MCF 10A (cell line): ENCODE measurements at regions not wholly inside any gene's neighbourhood (a gene's known extent, or its start where the extent isn't known, plus 50 kb on each side); places are given as distances from the start of the nearest gene placed in this dataset.

Experiments
- BruUV-seq: library from RNA; stranded (reverse); fragments of 400-500 nt; replicated peaks from 2 replicates; lab custom pipeline; 2021; lab: Mats Ljungman, UMichigan
- CTCF ChIA-PET: fragments of 300-600 bp; sonication (Branson Sonifier 250); formaldehyde crosslinking; extraction: SDS; loops from one replicate; lab custom pipeline; 2021; ENCODE audit warnings: antibody characterized with exemption, inconsistent platforms; lab: Yijun Ruan, JAX
- POLR2A ChIA-PET: fragments of 300-600, 350-650 bp; sonication (Branson Sonifier 250); formaldehyde crosslinking; extraction: SDS; loops from one replicate; lab custom pipeline; 2020; ENCODE audit warnings: antibody characterized with exemption, inconsistent platforms; lab: Yijun Ruan, JAX
- DNase-seq: peaks from one replicate; pipeline ENCODE4 v3.0.0-alpha.2; 2018; ENCODE audit not compliant: unreplicated experiment
- H3K27ac Mint-ChIP-seq: one replicate; pipeline ENCODE4 v1.8.0; 2022; ENCODE audit warnings: mild to moderate bottlenecking, low read depth, mixed read lengths; ENCODE audit not compliant: unreplicated experiment
- H3K27me3 Mint-ChIP-seq: one replicate; pipeline ENCODE4 v1.8.0; 2022; ENCODE audit warnings: mixed read lengths; ENCODE audit not compliant: insufficient read depth, unreplicated experiment
- H3K36me3 Mint-ChIP-seq: one replicate; pipeline ENCODE4 v1.8.0; 2022; ENCODE audit warnings: mild to moderate bottlenecking, moderate library complexity, mixed read lengths; ENCODE audit not compliant: insufficient read depth, unreplicated experiment
- H3K4me1 Mint-ChIP-seq: one replicate; pipeline ENCODE4 v1.8.0; 2022; ENCODE audit warnings: mixed read lengths; ENCODE audit not compliant: insufficient read depth, unreplicated experiment
- H3K4me3 Mint-ChIP-seq: one replicate; pipeline ENCODE4 v1.8.0; 2022; ENCODE audit warnings: mild to moderate bottlenecking, moderate library complexity, mixed read lengths; ENCODE audit not compliant: unreplicated experiment
- H3K9me3 Mint-ChIP-seq: one replicate; pipeline ENCODE4 v1.8.0; 2022; ENCODE audit warnings: mixed read lengths; ENCODE audit not compliant: unreplicated experiment
- CTCF ChIP-seq: fragments of 200-600 bp; IDR thresholded peaks from one replicate; pipeline ENCODE4 v1.8.0; 2022; ENCODE audit warnings: antibody characterized with exemption, mild to moderate bottlenecking; ENCODE audit not compliant: unreplicated experiment
- intact Hi-C: fragments of 100-400 bp; cut with micrococcal nuclease; formaldehyde crosslinking; loops from 2 replicates; pipeline ENCODE4 v1.14.1; 2022

GRCh38 chr4:18441676-18442075 lies 420.1 kb upstream of the LCORL start:
- no TSS peak for BruUV-seq

GRCh38 chr4:18441203-18441590 lies 419.6 kb upstream of the LCORL start:
- Mint-ChIP-seq H3K4me3 (no peak overlapping the region), H3K27me3 (no peaks in the 10 kb centered on the region), H3K27ac (no peak overlapping the region), H3K36me3 (no peaks in the 10 kb centered on the region), H3K4me1 (no peaks in the 10 kb centered on the region), H3K9me3 (peaks cover 25% of the 10 kb centered on the region)
- BruUV-seq = no TSS peak
- intact Hi-C loops = no loop called here
- CTCF ChIA-PET = no interaction called here
- DNase-seq = no peak
- POLR2A ChIA-PET = no interaction called here
- TF ChIP-seq CTCF = no peak

More at GRCh38 chr4:18441676-18442075, 420.1 kb upstream of the LCORL start:
- no peaks in the 10 kb centered on the region for H3K4me1 Mint-ChIP-seq
- ChIA-PET POLR2A (no interaction called here), CTCF (interaction anchor here (0.6 kb wide), 1 partner anchor 18 kb away, joined by 6 read pairs; no protein-coding TSS in a partner anchor)
- no peak for TF ChIP-seq CTCF
- H3K36me3 Mint-ChIP-seq = no peaks in the 10 kb centered on the region
- no peak overlapping the region for H3K4me3 Mint-ChIP-seq
- H3K9me3 Mint-ChIP-seq = peaks cover 25% of the 10 kb centered on the region
- no peak for DNase-seq
- no peak overlapping the region for H3K27ac Mint-ChIP-seq
- intact Hi-C loops = no loop called here
- H3K27me3 Mint-ChIP-seq = no peaks in the 10 kb centered on the region

DNA sequence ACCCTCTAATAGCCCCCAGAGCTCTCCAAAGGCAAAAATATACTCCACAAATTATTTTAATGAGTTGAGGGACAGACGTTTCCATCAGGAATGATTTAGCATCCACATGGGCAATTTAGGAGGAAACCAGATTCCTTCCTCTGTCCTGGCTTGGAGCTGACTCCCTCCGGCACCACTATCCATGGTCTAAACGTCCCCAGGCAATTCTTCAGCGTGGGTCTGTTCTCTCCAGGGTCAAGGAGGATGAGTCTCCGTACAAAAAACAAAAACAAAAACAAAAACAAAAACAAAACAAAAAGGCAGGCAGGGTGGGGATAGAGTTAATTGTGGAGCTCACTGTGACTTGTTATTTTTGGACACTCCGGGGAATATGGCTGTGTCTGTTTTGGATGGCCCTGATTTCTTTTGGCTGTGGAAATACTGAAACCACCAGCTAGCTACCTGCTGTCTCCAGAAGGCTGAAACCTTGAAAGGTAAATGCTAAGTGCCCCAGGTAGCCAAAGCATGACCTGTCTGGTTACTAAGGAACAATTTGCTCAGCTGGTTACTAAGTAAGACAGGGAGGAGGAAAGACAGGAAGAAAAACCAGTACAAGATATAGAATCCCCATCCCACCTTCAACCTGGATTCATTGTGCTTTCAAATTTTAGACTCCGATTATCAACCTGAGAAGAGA lies 419.1 kb upstream of the LCORL start:
- CTCF ChIA-PET = no interaction called here
- no TSS peak for BruUV-seq
- POLR2A ChIA-PET = no interaction called here
- Mint-ChIP-seq H3K27ac (no peak overlapping the region), H3K4me1 (no peaks in the 10 kb centered on the region), H3K9me3 (peaks cover 21% of the 10 kb centered on the region), H3K4me3 (no peak overlapping the region), H3K27me3 (no peaks in the 10 kb centered on the region), H3K36me3 (no peaks in the 10 kb centered on the region)
- intact Hi-C loops = no loop called here
- no peak for DNase-seq
- no peak for TF ChIP-seq CTCF

DNA sequence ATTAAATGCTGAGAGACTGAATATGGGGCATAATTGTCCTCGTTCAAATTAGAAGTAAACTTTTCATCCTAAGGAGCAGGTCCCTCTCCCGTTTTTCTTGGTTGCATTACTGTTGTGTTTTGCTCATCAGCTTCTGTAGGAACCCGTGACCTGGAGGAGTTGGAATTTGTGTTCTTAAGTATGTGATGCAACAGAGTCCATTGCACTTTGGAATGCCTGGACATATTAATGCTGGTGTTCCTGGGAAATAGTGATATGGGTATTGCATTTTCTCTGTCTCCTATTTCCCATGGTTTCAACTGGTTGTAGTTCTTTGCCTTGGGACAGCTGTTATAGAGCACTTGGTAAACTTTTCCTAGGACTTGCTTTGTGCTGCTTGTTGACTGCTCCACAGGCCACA lies 417.8 kb upstream of the LCORL start:
- no peak for DNase-seq
- POLR2A ChIA-PET = no interaction called here
- H3K36me3 Mint-ChIP-seq = no peaks in the 10 kb centered on the region
- no peak overlapping the region for H3K27ac Mint-ChIP-seq
- CTCF ChIA-PET = no interaction called here
- no peak overlapping the region for H3K4me3 Mint-ChIP-seq
- no TSS peak for BruUV-seq
- H3K9me3 Mint-ChIP-seq = peaks cover 8% of the 10 kb centered on the region
- intact Hi-C loops = no loop called here
- no peaks in the 10 kb centered on the region for H3K4me1 Mint-ChIP-seq
- TF ChIP-seq CTCF = no peak
- no peaks in the 10 kb centered on the region for H3K27me3 Mint-ChIP-seq
